GM20000 (cell line): ENCODE measurements at regions not wholly inside any gene's neighbourhood (a gene's known extent, or its start where the extent isn't known, plus 50 kb on each side); places are given as distances from the start of the nearest gene placed in this dataset.
"Not testable (repeated sequence)": the region's sequence is repeated elsewhere in the genome, so short reads cannot be mapped to it uniquely, and the experiment has no call there.

ENCODE experiments used
- DNase-seq: peaks from one replicate; pipeline ENCODE4 v3.0.0; 2012; ENCODE audit warnings: low spot score
- TF ChIP-seq, protein P1 (sequence below): IDR thresholded peaks from 2 replicates; pipeline ENCODE4 v1.5.1; 2012; ENCODE audit warnings: mild to moderate bottlenecking, control low read depth; ENCODE audit errors: extremely low read depth, missing control alignments

DNA sequence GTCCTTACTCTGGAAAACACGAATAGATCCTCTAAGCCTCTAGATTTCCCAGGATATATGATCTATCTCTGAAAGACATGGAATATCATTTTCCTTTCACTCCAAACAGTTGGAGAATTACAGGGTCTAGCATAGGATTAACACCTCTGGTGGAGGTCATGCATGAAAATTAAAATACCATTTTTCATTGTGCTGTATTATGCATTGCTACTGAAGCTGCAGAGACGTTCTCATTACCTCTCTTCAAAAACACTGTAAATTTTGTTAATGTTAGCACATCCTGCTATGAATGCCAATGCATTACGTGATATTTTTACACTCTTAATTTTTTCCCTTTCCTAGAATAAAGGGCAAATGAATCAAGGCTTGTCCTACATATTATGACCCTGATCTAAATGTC, 558.6 kb downstream of the TBC1D32 start:
- TF ChIP-seq, protein P1, sequence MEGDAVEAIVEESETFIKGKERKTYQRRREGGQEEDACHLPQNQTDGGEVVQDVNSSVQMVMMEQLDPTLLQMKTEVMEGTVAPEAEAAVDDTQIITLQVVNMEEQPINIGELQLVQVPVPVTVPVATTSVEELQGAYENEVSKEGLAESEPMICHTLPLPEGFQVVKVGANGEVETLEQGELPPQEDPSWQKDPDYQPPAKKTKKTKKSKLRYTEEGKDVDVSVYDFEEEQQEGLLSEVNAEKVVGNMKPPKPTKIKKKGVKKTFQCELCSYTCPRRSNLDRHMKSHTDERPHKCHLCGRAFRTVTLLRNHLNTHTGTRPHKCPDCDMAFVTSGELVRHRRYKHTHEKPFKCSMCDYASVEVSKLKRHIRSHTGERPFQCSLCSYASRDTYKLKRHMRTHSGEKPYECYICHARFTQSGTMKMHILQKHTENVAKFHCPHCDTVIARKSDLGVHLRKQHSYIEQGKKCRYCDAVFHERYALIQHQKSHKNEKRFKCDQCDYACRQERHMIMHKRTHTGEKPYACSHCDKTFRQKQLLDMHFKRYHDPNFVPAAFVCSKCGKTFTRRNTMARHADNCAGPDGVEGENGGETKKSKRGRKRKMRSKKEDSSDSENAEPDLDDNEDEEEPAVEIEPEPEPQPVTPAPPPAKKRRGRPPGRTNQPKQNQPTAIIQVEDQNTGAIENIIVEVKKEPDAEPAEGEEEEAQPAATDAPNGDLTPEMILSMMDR = no peak
- no peak for DNase-seq

DNA sequence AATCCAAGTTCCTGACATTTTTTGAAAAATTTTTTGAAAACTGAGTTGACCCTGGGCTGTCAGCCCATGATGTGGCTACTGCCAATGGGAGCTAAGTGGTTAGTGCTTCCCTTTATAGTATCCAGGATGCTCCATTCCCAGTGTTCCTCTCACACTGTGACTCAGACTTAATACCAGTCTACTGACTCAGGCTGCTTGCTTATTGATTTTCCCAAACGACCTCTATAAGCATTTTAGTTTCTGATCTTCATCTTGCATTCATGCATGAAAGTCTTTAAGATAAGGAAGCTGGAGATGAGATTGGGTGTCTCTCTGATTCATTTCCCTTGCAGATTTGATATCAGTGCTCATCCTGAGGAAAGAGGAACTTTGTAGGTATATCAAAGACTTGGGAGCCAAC, 560.0 kb downstream of the TBC1D32 start:
- TF ChIP-seq, protein P1 = no peak

DNA sequence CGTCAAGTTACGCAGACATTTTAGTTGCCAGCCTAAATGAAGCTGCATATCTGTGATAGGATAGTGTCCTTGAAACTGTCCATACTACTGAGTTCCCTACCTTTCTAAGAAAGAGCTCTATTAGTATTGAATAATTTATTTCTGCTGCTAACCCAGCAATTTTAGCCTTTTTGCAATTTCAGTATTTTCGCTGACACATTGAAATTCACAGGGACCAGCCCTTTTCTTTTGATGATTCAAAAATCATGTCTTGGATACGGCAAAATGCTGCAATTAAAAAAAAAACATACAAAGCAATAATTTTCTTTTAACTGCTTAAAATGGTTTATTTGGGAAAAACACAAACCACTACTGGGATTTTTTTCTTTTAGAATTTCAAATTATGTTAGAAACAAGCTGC, 563.3 kb downstream of the TBC1D32 start:
- DNase-seq = no peak
- TF ChIP-seq, protein P1 = no peak

More for the DNA sequence above, 560.0 kb downstream of the TBC1D32 start:
- no peak for DNase-seq

DNA sequence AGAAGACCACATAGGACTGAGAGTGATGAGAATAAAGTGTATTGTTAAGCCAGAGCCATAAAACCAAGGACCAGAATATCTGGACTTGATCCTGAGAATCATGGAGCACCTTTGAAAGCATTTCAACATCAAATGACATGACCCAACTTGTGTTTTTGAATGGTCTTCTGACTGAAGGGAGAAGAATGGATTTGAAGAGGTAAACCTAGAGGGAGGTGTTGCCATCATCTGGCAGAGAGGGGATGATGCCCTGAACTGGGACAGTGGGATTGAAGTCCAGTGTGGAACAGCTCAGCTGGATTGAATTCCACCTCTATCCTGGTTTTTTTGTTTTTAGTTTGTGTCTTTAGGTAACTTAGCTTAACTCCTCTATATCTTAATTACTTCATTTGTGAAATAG, 570.0 kb downstream of the TBC1D32 start:
- TF ChIP-seq, protein P1 = no peak
- DNase-seq = no peak

DNA sequence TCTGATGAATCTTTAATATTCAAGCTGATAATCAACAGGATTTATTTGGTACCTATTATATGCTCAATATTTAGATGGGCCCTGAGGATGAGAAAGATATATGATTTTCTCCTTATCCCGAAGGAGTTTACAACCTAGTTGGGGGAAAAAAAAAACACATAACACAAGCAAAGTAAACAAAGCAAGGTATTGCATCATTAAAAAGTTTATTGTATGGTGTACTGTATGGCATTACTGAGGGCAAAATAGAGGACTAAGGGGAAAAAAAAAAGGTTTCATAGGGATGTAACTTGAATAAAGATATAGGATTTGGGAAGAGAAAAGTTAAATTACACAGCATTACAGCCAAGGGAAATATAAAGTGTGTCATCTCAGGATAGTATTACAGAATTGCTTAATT, 574.7 kb downstream of the TBC1D32 start:
- TF ChIP-seq, protein P1 = no peak

DNA sequence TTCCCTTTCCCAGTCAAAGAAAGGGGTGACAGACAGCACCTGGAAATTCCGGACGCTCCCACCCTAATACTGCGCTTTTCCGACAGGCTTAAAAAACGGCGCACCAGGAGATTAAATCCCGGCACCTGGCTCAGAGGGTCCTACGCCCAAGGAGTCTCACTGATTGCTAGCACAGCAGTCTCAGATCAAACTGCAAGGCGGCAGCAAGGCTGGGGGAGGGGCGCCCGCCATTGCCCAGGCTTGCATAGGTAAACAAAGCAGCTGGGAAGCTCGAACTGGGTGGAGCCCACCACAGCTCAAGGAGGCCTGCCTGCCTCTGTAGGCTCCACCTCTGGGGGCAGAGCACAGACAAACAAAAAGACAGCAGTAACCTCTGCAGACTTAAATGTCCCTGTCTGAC, 585.7 kb downstream of the TBC1D32 start:
- DNase-seq = not testable (repeated sequence)

More for the DNA sequence above, 574.7 kb downstream of the TBC1D32 start:
- DNase-seq = no peak

DNA sequence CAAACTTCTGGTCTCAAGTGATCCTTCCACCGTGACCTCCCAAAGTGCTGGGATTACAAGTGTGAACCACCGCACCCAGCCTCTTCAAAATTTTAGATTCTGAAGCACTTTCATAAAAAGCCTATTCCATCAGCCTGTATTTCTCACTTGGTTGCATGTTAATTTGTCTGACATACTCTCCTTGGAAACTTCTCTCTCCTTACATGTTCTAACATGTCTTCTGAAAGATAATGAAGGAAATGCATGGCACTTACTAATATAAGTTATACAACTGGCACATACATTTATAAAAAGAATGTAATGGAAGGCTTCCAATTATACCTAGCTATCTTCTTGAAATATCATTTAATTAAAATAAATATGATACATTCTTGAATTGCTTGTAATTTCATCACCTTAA, 597.5 kb downstream of the TBC1D32 start:
- TF ChIP-seq, protein P1 = no peak
- no peak for DNase-seq

DNA sequence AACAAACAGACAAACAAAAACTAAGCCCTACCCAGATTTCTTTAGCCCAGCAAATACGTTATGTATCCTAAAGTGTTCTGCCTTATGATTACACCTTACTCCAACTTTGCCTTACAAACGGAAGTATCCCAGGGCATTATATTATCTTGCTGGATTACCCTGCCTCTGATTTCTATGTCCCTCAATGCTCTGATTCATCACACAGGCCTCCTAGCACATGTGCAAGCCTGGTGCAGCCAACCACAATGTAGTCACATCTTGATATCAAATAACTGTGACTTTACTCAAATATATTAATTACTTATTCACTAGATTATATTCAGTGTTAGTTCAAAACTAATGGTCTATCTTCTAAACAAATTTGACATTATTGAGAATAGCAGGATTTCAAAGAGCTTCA, 598.6 kb downstream of the TBC1D32 start:
- DNase-seq = no peak
- TF ChIP-seq, protein P1 = no peak
